SK-N-SH treated with all-trans-retinoic acid at 6 μM for 48 hours (cell line): ENCODE measurements at regions not wholly inside any gene's neighbourhood (a gene's known extent, or its start where the extent isn't known, plus 50 kb on each side); places are given as distances from the start of the nearest gene placed in this dataset.

Experiments used
- ATAC-seq: fragments of 200-7000 bp; cut with Tn5 transposase; 3 replicates; pipeline ENCODE4 v1.9.1; 2020; ENCODE audit warnings: mild to moderate bottlenecking, moderate library complexity
- ARNTL ChIP-seq: fragments of 450-650 bp; formaldehyde crosslinking; IDR thresholded peaks from 2 replicates; pipeline ENCODE4 v1.5.0; 2020; ENCODE audit warnings: low read depth, mild to moderate bottlenecking, moderate library complexity, borderline replicate concordance
- BACH2 ChIP-seq: fragments of 250-450 bp; sonication (Bioruptor Pico); IDR thresholded peaks from 2 replicates; pipeline ENCODE4 v1.9.0; 2021; ENCODE audit warnings: mild to moderate bottlenecking, borderline replicate concordance
- CREB5 ChIP-seq: fragments of 250-450 bp; sonication (Bioruptor Pico); IDR thresholded peaks from 2 replicates; pipeline ENCODE4 v1.5.1; 2020; ENCODE audit warnings: low read depth, mild to moderate bottlenecking, moderate library complexity
- CSRNP3 ChIP-seq: fragments of 250-450 bp; sonication (Bioruptor Pico); IDR thresholded peaks from 2 replicates; pipeline ENCODE4 v1.5.1; 2021; ENCODE audit warnings: mild to moderate bottlenecking, moderate library complexity
- GLIS3 ChIP-seq: fragments of 250-450 bp; sonication (Bioruptor Pico); IDR thresholded peaks from 2 replicates; pipeline ENCODE4 v1.5.0; 2020; ENCODE audit warnings: mild to moderate bottlenecking, moderate library complexity
- ISL1 ChIP-seq: fragments of 250-450 bp; sonication (Bioruptor Pico); IDR thresholded peaks from 2 replicates; pipeline ENCODE4 v2.1.2; 2022; ENCODE audit warnings: mild to moderate bottlenecking, moderate library complexity
- OSR1 ChIP-seq: fragments of 250-450 bp; sonication (Bioruptor Pico); IDR thresholded peaks from 2 replicates; pipeline ENCODE4 v1.8.0; 2022; ENCODE audit warnings: moderate library complexity, mild to moderate bottlenecking, inconsistent platforms
- PATZ1 ChIP-seq: fragments of 250-450 bp; sonication (Bioruptor Pico); IDR thresholded peaks from 2 replicates; pipeline ENCODE4 v1.8.0; 2020; ENCODE audit warnings: mild to moderate bottlenecking, moderate library complexity, borderline replicate concordance
- POU6F1 ChIP-seq: fragments of 250-450 bp; sonication (Bioruptor Pico); IDR thresholded peaks from 2 replicates; pipeline ENCODE4 v1.8.0; 2021; ENCODE audit warnings: low read depth, mild to moderate bottlenecking, moderate library complexity, borderline replicate concordance
- PPARA ChIP-seq: fragments of 250-450 bp; sonication (Bioruptor Pico); IDR thresholded peaks from 2 replicates; pipeline ENCODE4 v1.5.0; 2020; ENCODE audit warnings: mild to moderate bottlenecking, borderline replicate concordance
- RARB ChIP-seq: fragments of 250-450 bp; sonication (Bioruptor Pico); IDR thresholded peaks from 2 replicates; pipeline ENCODE4 v1.8.0; 2021; ENCODE audit warnings: mild to moderate bottlenecking, moderate library complexity
- SNAI2 ChIP-seq: fragments of 250-450 bp; sonication (Bioruptor Pico); IDR thresholded peaks from 2 replicates; pipeline ENCODE4 v1.5.0; 2020; ENCODE audit warnings: mild to moderate bottlenecking, moderate library complexity
- TCF4 ChIP-seq: fragments of 250-450 bp; sonication (Bioruptor Pico); IDR thresholded peaks from 2 replicates; pipeline ENCODE4 v1.8.0; 2021; ENCODE audit warnings: mild to moderate bottlenecking, moderate library complexity, borderline replicate concordance
- TOX ChIP-seq: fragments of 250-450 bp; sonication (Bioruptor Pico); IDR thresholded peaks from 2 replicates; pipeline ENCODE4 v1.8.0; 2021; ENCODE audit warnings: mild to moderate bottlenecking, moderate library complexity, borderline replicate concordance
- TSHZ2 ChIP-seq: fragments of 250-450 bp; sonication (Bioruptor Pico); IDR thresholded peaks from 2 replicates; pipeline ENCODE4 v1.5.0; 2020; ENCODE audit warnings: mild to moderate bottlenecking, moderate library complexity
- ZC3H10 ChIP-seq: fragments of 250-450 bp; sonication (Bioruptor Pico); IDR thresholded peaks from 2 replicates; pipeline ENCODE4 v1.5.1; 2021; ENCODE audit warnings: mild to moderate bottlenecking, moderate library complexity
- ZFP3 ChIP-seq: fragments of 250-450 bp; sonication (Bioruptor Pico); IDR thresholded peaks from 2 replicates; pipeline ENCODE4 v1.5.0; 2020; ENCODE audit warnings: mild to moderate bottlenecking, moderate library complexity
- ZFP30 ChIP-seq: fragments of 450-650 bp; formaldehyde crosslinking; IDR thresholded peaks from 2 replicates; pipeline ENCODE4 v1.5.0; 2022; ENCODE audit warnings: mild to moderate bottlenecking, moderate library complexity
- ZNF565 ChIP-seq: fragments of 450-650 bp; formaldehyde crosslinking; conservative IDR thresholded peaks from 2 replicates; pipeline ENCODE4 v1.5.0; 2020; ENCODE audit warnings: low read depth, mild to moderate bottlenecking, moderate library complexity
- ZNF70 ChIP-seq: fragments of 450-650 bp; formaldehyde crosslinking; IDR thresholded peaks from 2 replicates; pipeline ENCODE4 v1.5.0; 2020; ENCODE audit warnings: mild to moderate bottlenecking, moderate library complexity
- ZNF8 ChIP-seq: fragments of 450-650 bp; formaldehyde crosslinking; IDR thresholded peaks from 2 replicates; pipeline ENCODE4 v1.5.0; 2020; ENCODE audit warnings: mild to moderate bottlenecking, moderate library complexity

GRCh38 chr14:97780804-97781203 lies 983.6 kb downstream of the VRK1 start:
- no peak for TF ChIP-seq RARB (CRISPR knock-in tag)
- TF ChIP-seq ZFP3 (CRISPR knock-in tag) = no peak
- TF ChIP-seq ZFP30 (CRISPR knock-in tag) = no peak
- TF ChIP-seq ISL1 = no peak
- no peak for TF ChIP-seq TCF4 (CRISPR knock-in tag)
- no peak for TF ChIP-seq TOX (CRISPR knock-in tag)
- no peak for TF ChIP-seq SNAI2 (CRISPR knock-in tag)
- no peak for TF ChIP-seq PPARA (CRISPR knock-in tag)
- no peak for TF ChIP-seq GLIS3 (CRISPR knock-in tag)
- no peak for TF ChIP-seq ZNF70 (CRISPR knock-in tag)
- no peak for TF ChIP-seq ARNTL (CRISPR knock-in tag)
- TF ChIP-seq CSRNP3 = no peak
- TF ChIP-seq PATZ1 (CRISPR knock-in tag) = no peak
- no peak for ATAC-seq

- no peak for ATAC-seq
- no peak for TF ChIP-seq ZNF70 (CRISPR knock-in tag)
- TF ChIP-seq, all 23 proteins: peak for 0
Observed at GRCh38 chr14:97781961-97782360, 984.8 kb downstream of the VRK1 start.

- ATAC-seq = no peak
- no peak for TF ChIP-seq SNAI2 (CRISPR knock-in tag)
- TF ChIP-seq PATZ1 (CRISPR knock-in tag) = no peak
- TF ChIP-seq ARNTL (CRISPR knock-in tag) = no peak
- no peak for TF ChIP-seq ZNF8
- TF ChIP-seq ZFP30 (CRISPR knock-in tag) = no peak
- no peak for TF ChIP-seq PPARA (CRISPR knock-in tag)
- no peak for TF ChIP-seq ZNF565
- no peak for TF ChIP-seq POU6F1
- TF ChIP-seq ISL1 = no peak
- no peak for TF ChIP-seq TOX (CRISPR knock-in tag)
- TF ChIP-seq OSR1 (CRISPR knock-in tag) = no peak
- TF ChIP-seq TCF4 (CRISPR knock-in tag) = no peak
- no peak for TF ChIP-seq BACH2 (CRISPR knock-in tag)
- no peak for TF ChIP-seq CREB5 (CRISPR knock-in tag)
- TF ChIP-seq RARB (CRISPR knock-in tag) = no peak
Observed at GRCh38 chr14:97782871-97783414, 985.8 kb downstream of the VRK1 start.

GRCh38 chr14:97785495-97785894 lies 988.3 kb downstream of the VRK1 start:
- TF ChIP-seq ZNF565 (no peak), OSR1 (CRISPR knock-in tag) (no peak), SNAI2 (CRISPR knock-in tag) (no peak), ZFP3 (CRISPR knock-in tag) (no peak), TSHZ2 (no peak), BACH2 (CRISPR knock-in tag) (no peak), ZNF8 (no peak), TCF4 (CRISPR knock-in tag) (no peak), ZC3H10 (CRISPR knock-in tag) (no peak), PATZ1 (CRISPR knock-in tag) (no peak)
- no peak for ATAC-seq
